WTC11 (cell line): ENCODE measurements at regions not wholly inside any gene's neighbourhood (a gene's known extent, or its start where the extent isn't known, plus 50 kb on each side); places are given as distances from the start of the nearest gene placed in this dataset.

Experiments used
- ETV6 ChIP-seq: sonication (generic); formaldehyde crosslinking; IDR thresholded peaks from 2 replicates; pipeline ENCODE4 v1.8.1; 2022; ENCODE audit warnings: mild to moderate bottlenecking, missing genetic modification reagents
- JUN ChIP-seq: sonication (generic); formaldehyde crosslinking; IDR thresholded peaks from 2 replicates; pipeline ENCODE4 v1.8.0; 2023; ENCODE audit warnings: mild to moderate bottlenecking, missing genetic modification reagents
- PRRX2 ChIP-seq: fragments of 250-450 bp; sonication (Bioruptor Pico); IDR thresholded peaks from 2 replicates; pipeline ENCODE4 v1.8.0; 2021; ENCODE audit warnings: mild to moderate bottlenecking
- SMAD4 ChIP-seq: sonication (generic); formaldehyde crosslinking; IDR thresholded peaks from 2 replicates; pipeline ENCODE4 v1.8.0; 2022; ENCODE audit warnings: mild to moderate bottlenecking, missing genetic modification reagents
- TP53 ChIP-seq: sonication (generic); formaldehyde crosslinking; IDR thresholded peaks from 2 replicates; pipeline ENCODE4 v1.8.1; 2023; ENCODE audit warnings: mild to moderate bottlenecking, missing genetic modification reagents
- ZNF138 ChIP-seq: sonication (generic); formaldehyde crosslinking; conservative IDR thresholded peaks from 2 replicates; pipeline ENCODE4 v1.8.1; 2022; ENCODE audit warnings: mild to moderate bottlenecking, moderate library complexity, missing genetic modification reagents
- ZNF423 ChIP-seq: fragments of 250-450 bp; sonication (Bioruptor Pico); IDR thresholded peaks from 2 replicates; pipeline ENCODE4 v2.1.2; 2022; ENCODE audit warnings: mild to moderate bottlenecking, moderate library complexity
- ZNF532 ChIP-seq: fragments of 250-450 bp; sonication (Bioruptor Pico); IDR thresholded peaks from 2 replicates; pipeline ENCODE4 v1.9.0; 2021; ENCODE audit warnings: mild to moderate bottlenecking, borderline replicate concordance
- TF ChIP-seq, protein P1 (sequence below): fragments of 200-600 bp; IDR thresholded peaks from 2 replicates; pipeline ENCODE4 v1.8.0; 2022; ENCODE audit warnings: antibody characterized with exemption
- TF ChIP-seq, protein P2 (sequence below): sonication (generic); formaldehyde crosslinking; IDR thresholded peaks from 2 replicates; pipeline ENCODE4 v1.8.1; 2023; ENCODE audit warnings: mild to moderate bottlenecking, missing genetic modification reagents

DNA sequence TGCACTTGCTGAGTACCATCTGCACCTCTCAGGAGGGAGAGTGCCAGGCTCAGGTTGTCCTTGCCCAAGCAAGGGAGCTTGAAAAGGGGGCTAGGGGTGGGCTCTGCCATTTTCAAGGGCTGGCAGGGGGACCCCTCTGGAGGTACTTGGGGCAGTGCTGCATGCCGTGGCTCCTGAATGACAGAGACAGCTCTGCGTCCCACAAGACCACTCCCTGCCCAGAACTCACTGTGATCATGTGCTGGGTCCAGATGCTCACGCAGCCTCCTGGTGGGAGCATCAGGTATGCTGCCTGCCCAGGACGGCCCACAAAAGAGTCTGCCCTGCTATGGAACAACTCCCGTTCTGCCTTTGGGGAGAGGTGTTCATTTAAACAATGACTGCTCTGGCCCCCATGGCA is 165.2 kb downstream of the GOLGA6L4 start:
- TF ChIP-seq SMAD4 (CRISPR knock-in tag) (no peak), ZNF423 (CRISPR knock-in tag) (no peak), ZNF532 (CRISPR knock-in tag) (no peak), ETV6 (CRISPR knock-in tag) (no peak), PRRX2 (CRISPR knock-in tag) (no peak), JUN (no peak), TP53 (CRISPR knock-in tag) (no peak), ZNF138 (CRISPR knock-in tag) (no peak)
- TF ChIP-seq, protein P1, sequence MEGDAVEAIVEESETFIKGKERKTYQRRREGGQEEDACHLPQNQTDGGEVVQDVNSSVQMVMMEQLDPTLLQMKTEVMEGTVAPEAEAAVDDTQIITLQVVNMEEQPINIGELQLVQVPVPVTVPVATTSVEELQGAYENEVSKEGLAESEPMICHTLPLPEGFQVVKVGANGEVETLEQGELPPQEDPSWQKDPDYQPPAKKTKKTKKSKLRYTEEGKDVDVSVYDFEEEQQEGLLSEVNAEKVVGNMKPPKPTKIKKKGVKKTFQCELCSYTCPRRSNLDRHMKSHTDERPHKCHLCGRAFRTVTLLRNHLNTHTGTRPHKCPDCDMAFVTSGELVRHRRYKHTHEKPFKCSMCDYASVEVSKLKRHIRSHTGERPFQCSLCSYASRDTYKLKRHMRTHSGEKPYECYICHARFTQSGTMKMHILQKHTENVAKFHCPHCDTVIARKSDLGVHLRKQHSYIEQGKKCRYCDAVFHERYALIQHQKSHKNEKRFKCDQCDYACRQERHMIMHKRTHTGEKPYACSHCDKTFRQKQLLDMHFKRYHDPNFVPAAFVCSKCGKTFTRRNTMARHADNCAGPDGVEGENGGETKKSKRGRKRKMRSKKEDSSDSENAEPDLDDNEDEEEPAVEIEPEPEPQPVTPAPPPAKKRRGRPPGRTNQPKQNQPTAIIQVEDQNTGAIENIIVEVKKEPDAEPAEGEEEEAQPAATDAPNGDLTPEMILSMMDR: no peak
- TF ChIP-seq, protein P2, sequence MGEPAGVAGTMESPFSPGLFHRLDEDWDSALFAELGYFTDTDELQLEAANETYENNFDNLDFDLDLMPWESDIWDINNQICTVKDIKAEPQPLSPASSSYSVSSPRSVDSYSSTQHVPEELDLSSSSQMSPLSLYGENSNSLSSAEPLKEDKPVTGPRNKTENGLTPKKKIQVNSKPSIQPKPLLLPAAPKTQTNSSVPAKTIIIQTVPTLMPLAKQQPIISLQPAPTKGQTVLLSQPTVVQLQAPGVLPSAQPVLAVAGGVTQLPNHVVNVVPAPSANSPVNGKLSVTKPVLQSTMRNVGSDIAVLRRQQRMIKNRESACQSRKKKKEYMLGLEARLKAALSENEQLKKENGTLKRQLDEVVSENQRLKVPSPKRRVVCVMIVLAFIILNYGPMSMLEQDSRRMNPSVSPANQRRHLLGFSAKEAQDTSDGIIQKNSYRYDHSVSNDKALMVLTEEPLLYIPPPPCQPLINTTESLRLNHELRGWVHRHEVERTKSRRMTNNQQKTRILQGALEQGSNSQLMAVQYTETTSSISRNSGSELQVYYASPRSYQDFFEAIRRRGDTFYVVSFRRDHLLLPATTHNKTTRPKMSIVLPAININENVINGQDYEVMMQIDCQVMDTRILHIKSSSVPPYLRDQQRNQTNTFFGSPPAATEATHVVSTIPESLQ: no peak
